Right renal pelvis (tissue), 4 donors: ENCODE measurements at regions not wholly inside any gene's neighbourhood (a gene's known extent, or its start where the extent isn't known, plus 50 kb on each side); places are given as distances from the start of the nearest gene placed in this dataset.

ENCODE experiments used
- DNase-seq, 4 donors: peaks; one replicate each; pipeline ENCODE4 v3.0.0-alpha.2; 2013; ENCODE audit warnings: low read depth in 4 of 4, low spot score in 3 of 4, missing footprints in 1 of 4

DNA sequence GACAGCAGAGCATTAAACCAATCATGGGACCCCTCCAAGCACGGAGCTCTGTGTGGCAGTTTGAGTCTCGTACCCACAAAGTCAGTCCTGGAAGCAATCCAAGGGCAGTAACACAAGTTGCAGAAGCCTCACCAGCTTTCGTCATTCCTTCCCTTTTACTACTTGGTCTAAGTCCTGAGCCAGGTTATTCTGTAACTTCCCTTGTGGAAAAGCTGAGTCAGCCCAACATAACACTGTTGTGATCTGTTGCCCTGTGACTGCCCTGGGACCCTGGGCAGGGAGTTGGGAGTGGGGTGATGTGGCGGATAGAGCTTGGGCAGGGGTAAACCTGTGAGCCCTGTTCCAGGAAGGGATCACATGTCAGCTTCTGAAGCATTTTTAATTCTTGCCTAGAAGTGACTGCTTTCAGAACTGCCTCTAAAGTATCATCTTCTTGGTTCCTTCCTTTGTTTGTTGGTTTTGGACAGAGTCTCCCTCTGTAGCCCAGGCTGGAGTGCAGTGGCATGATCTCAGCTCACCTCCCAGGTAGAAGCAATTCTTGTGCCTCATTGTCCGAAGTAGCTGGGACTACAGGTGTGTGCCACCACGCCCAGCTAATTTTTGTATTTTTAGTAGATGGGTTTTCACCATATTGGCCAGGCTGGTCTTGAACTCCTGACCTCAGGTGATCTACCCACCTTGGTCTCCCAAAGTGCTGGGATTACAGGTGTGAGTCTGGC, 183.7 kb upstream of the JAG1 start:
- DNase-seq: peak; percentile 20 to 45 (median 31)

GRCh38 chr20:10861090-10861489, 187.3 kb upstream of the JAG1 start:
- no peak for DNase-seq

GRCh38 chr20:10861619-10862018, 187.8 kb upstream of the JAG1 start:
- DNase-seq: no peak

DNA sequence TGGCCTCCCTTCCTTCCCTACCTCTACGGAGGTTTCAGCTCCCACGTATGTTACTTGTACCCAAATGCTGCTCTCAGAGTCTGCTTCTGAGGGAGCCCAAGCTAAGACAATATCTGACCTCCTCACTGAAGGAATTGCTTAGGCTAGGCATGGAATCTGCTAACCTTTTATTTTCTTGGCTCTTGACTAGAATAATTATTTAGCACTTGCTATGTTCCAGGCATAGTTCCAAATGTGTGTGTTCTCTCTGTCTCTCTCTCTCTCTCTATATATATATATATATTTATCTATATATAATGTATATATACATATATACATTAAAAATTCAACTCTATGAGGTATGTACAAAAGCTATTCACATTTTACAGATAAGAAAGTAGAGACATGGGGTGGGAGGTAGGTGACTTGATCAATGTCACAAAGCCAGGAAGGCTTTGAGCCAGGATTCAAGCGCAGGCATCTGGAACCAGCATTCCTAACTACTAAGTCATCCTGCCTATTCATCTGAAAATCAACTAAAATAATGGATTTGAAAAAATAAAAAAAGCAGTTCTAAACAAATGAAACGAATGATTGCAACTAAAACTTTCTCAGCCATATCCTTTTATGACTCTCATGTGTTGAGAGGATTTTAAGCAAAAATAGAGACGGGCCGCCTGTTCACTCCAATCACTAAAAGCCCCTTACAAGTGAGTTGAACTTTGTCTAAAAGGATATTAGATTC, 189.7 kb upstream of the JAG1 start:
- DNase-seq: no peak

GRCh38 chr20:10864076-10864672, 190.4 kb upstream of the JAG1 start:
- DNase-seq: no peak

- DNase-seq: no peak
Observed at GRCh38 chr20:10868299-10868698, 194.5 kb upstream of the JAG1 start.

DNA sequence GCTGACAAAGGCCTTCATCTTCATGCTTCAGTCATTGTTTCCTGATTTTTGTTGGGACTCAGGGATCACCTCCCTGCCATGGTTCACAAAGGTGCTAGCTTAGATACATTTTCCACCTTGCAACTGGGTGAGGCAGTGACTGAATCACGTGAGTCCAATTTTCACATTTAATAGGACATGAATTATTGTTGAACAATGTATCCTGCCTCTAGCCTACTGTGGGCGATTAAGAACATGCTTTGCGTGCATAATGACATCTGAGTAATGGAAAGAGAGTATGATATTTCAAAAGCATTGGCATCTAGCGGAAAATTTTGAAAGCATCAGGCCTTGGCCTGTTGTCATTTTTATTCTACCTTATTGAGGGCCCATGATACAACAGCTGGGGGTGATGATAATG, 199.2 kb upstream of the JAG1 start:
- DNase-seq: no peak

DNA sequence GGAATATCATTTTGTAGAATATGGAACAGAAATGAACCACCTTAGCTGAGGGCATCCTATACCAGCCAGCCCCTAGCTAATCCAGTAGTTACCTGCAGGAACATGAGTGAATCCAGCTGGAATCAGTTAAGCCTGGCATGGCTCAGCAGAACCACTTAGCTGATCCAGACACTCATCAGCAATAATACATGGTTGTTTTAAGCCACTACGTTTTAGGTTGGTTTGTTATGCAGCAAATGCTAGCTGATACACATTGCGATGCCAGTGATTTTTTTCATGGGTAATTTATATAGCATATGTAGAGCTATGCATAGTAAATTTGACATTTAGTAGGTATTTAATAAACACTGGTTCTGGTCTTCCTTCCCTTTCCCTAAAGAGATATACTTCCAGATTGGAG, 201.9 kb upstream of the JAG1 start:
- no peak for DNase-seq

- DNase-seq: no peak
Observed at GRCh38 chr20:10876558-10876957, 202.8 kb upstream of the JAG1 start.

GRCh38 chr20:10877342-10877741, 203.5 kb upstream of the JAG1 start:
- no peak for DNase-seq

- no peak for DNase-seq
Observed at GRCh38 chr20:10883166-10883565, 209.4 kb upstream of the JAG1 start.

GRCh38 chr20:10893321-10893720, 219.5 kb upstream of the JAG1 start:
- no peak for DNase-seq

DNA sequence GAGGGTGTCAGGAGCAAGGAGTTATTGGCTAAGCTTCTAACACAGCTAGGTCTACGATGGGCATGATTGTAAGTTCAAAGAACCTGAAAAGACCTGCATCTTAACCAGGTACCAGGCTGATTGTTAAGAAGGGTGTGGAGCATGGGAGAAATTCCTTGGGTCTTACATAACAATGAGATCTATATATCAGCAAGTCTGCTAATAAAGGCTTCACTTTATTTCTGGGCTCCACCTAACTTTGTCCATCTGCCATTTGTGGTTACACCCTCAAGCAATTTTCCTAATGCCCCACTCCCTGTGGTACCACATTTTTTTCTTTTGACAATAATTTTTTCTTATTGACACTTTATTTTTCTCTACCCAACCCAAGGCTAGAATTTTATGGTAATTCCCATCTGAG, 223.5 kb upstream of the JAG1 start:
- no peak for DNase-seq

DNA sequence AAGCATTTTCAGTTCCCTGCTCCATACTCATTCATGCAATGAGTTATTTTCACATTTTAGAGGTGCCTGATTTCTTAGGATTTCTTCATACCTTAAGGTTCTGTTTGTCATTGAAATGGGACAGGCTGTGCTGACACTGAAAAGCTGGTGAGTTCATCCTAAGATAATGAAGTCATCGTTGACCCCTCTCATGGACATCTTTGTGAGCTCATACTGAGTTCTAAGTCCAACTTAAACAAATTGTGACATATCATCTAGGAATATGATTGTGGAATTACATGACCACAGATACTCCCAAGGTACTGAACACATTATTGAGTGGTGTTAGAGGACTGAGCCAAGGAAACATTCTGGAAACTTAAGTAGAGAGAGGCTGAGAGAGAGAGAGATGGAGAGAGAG, 224.8 kb upstream of the JAG1 start:
- DNase-seq: no peak

GRCh38 chr20:10902174-10902573, 228.4 kb upstream of the JAG1 start:
- DNase-seq: no peak

GRCh38 chr20:10902576-10903282, 228.9 kb upstream of the JAG1 start:
- DNase-seq: no peak

DNA sequence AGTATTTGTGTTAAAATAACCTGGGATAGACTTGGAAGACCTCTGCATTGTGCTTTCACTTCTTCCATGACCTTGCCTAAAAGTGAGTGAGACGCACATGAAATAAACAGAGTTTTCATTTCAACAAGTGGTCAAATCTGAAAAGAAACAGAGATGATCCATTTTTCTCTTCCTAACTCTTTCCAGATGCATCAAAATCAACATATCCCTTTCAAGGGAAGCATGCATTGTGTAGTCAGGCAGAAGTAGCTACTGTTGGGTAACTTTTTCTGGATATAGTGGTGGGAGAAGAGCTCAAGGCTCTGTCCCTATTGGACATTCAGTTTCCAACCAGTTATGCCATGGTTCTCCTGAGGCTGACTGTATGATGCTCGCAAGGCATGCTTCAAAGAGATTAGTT, 233.0 kb upstream of the JAG1 start:
- DNase-seq: no peak

GRCh38 chr20:10909803-10910202, 236.0 kb upstream of the JAG1 start:
- no peak for DNase-seq

DNA sequence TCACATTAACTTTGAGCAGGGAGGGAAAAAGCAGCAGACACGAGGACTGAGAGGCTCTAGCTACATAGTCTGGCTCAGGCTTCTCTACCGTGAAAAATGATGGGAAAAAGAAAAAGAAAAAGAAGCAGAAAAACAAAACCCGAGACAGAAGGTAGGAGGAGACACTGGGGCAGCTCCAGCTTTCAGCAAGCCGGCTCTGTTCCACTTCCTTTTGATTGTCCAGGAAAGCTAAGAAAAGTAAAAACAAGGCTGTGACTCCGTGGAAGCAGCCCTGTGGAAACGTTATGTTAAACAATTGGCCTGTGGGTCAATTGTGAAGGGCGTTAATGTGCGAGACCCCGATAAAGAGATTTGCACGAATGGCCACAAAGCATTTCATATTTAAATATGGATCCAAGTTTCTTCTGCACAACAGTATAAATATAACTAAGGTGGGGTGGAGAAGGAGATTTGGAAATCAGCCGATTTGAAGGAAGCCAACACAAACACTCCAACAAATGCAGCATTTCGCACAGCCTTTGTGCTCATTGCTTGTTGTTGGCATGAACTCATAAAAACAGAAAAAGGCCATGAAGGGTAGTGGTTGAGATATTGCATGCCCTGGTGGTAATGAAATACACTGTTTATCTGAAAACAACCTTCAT, 236.9 kb upstream of the JAG1 start:
- DNase-seq: no peak

GRCh38 chr20:10911298-10911697, 237.5 kb upstream of the JAG1 start:
- no peak for DNase-seq

GRCh38 chr20:10915815-10916214, 242.0 kb upstream of the JAG1 start:
- DNase-seq: no peak
